ENCODE measurements at regions not wholly inside any gene's neighbourhood (a gene's known extent, or its start where the extent isn't known, plus 50 kb on each side); places are given as distances from the start of the nearest gene placed in this dataset.
"Not testable (repeated sequence)": the region's sequence is repeated elsewhere in the genome, so short reads cannot be mapped to it uniquely, and the experiment has no call there.

DNA sequence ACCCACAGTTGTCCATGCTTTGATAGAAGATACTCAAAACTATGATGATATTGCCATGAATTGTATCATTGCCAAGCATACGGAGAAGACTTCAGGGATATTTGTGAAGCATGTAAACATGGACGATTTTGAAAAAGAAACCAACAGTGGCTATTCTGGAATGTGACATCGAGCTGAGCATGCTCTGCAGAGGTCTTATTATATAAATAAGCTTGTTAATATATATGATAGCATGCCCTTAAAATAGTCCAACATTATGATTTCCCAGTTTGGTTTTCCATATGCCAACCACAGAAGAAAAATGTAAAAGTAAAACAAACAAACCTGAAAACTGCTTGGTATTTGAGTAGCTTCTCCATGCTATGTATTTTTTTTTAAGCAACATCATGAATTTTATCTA, 159.1 kb downstream of the LNPK start:
- Histone ChIP-seq H3K9me3 (no peaks in the 10 kb centered on the region), H3K36me3 (ENCODE audit: low read depth, missing control alignments) (no peaks in the 10 kb centered on the region), H3K27ac (no peak overlapping the region), H3K4me3 (no peak overlapping the region), H3K27me3 (no peaks in the 10 kb centered on the region), H3K4me1 (no peaks in the 10 kb centered on the region)
- DNase-seq = no peak
- intact Hi-C loops (cut with DNase I; ENCODE audit: low total_unique reads) = no loop called here
- TF ChIP-seq CTCF (IDR thresholded peaks at IDR 0.05) (no peak), POLR2A (IDR thresholded peaks at IDR 0.05) (no peak)
- whole genome bisulfite sequencing, 2 donors = 50 to 77% methylated on average over 3 of the region's 3 CpGs

- H3K27me3 ChIP-seq; H3K4me3 ChIP-seq; H3K9me3 ChIP-seq; DNase-seq; H3K36me3 ChIP-seq (ENCODE audit: low read depth, missing control alignments); H3K4me1 ChIP-seq; intact Hi-C loops (cut with DNase I; ENCODE audit: low total_unique reads); H3K27ac ChIP-seq: not testable (repeated sequence)
- 87 to 90% methylated on average over 3 of the region's 3 CpGs for WGBS, 2 donors
Measured at GRCh38 chr2:175840765-175841164, 161.3 kb downstream of the LNPK start.

- intact Hi-C loops (cut with DNase I; ENCODE audit: low total_unique reads) = no loop called here
Measured at GRCh38 chr2:175840256-175840655, 161.8 kb downstream of the LNPK start.

GRCh38 chr2:175838979-175839378, 163.1 kb downstream of the LNPK start:
- DNase-seq = no peak
- TF ChIP-seq POLR2A (IDR thresholded peaks at IDR 0.05) = no peak
- TF ChIP-seq CTCF (IDR thresholded peaks at IDR 0.05) = no peak
- intact Hi-C loops (cut with DNase I; ENCODE audit: low total_unique reads) = no loop called here
- Histone ChIP-seq H3K9me3 (no peaks in the 10 kb centered on the region), H3K27me3 (no peaks in the 10 kb centered on the region), H3K4me3 (no peak overlapping the region), H3K27ac (no peak overlapping the region), H3K4me1 (no peaks in the 10 kb centered on the region), H3K36me3 (ENCODE audit: low read depth, missing control alignments) (no peaks in the 10 kb centered on the region)
- WGBS, 2 donors = 88 to 92% methylated on average over 2 of the region's 2 CpGs

More at GRCh38 chr2:175840256-175840655, 161.8 kb downstream of the LNPK start:
- WGBS, 2 donors = 63 to 74% methylated on average over 1 of the region's 1 CpG
- TF ChIP-seq POLR2A (IDR thresholded peaks at IDR 0.05) (no peak), CTCF (IDR thresholded peaks at IDR 0.05) (no peak)
- H3K27me3 ChIP-seq = no peaks in the 10 kb centered on the region
- no peak overlapping the region for H3K27ac ChIP-seq
- H3K9me3 ChIP-seq = no peaks in the 10 kb centered on the region
- no peak for DNase-seq
- H3K36me3 ChIP-seq (ENCODE audit: low read depth, missing control alignments) = no peaks in the 10 kb centered on the region
- H3K4me1 ChIP-seq = no peaks in the 10 kb centered on the region
- no peak overlapping the region for H3K4me3 ChIP-seq

DNA sequence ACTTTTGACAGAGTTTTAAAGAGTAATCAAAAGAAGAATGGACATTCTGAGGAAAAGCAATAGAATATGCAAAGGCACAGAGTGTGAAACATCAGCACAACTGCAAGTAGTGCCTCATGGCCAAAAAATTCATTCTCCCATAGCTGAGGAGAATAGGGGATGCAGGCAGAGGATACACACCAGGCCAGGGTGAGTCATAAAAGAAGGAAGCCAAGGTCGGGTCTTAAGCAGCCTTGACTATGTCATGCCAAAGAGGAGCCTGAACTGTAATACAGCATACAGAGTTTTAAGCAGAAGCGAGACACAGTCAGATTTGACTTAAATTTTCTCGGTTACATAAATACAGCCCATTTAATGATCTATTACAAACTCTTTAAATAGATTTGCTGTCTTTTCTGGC, 165.0 kb downstream of the LNPK start:
- no peak for TF ChIP-seq POLR2A (IDR thresholded peaks at IDR 0.05)
- TF ChIP-seq CTCF (IDR thresholded peaks at IDR 0.05) = no peak
- Histone ChIP-seq H3K27me3 (no peaks in the 10 kb centered on the region), H3K36me3 (ENCODE audit: low read depth, missing control alignments) (no peaks in the 10 kb centered on the region), H3K27ac (no peak overlapping the region), H3K9me3 (no peaks in the 10 kb centered on the region), H3K4me1 (no peaks in the 10 kb centered on the region), H3K4me3 (no peak overlapping the region)
- intact Hi-C loops (cut with DNase I; ENCODE audit: low total_unique reads) = no loop called here
- 54 to 62% methylated on average over 3 of the region's 3 CpGs for WGBS, 2 donors
- DNase-seq = no peak

Data from testis (tissue), 2 donors.